ENCODE measurements at regions not wholly inside any gene's neighbourhood (a gene's known extent, or its start where the extent isn't known, plus 50 kb on each side); places are given as distances from the start of the nearest gene placed in this dataset.

GRCh38 chr4:126532527-126532926 lies 1100.2 kb upstream of the INTU start:
- Histone ChIP-seq H3K27me3 (ENCODE audit: control insufficient read depth in 4 of 4, insufficient read depth in 4 of 4, low read length in 3 of 4) (no peaks in the 10 kb centered on the region), H3K4me3 (ENCODE audit: low read depth in 1 of 3, low read length in 3 of 3) (no peak overlapping the region), H3K9me3 (ENCODE audit: control insufficient read depth in 4 of 4, low read length in 3 of 4) (peaks cover 0 to 2% (median 0%) of the 10 kb centered on the region in 4 donors), H3K9ac (ENCODE audit: low read depth in 1 of 2, low read length in 2 of 2) (no peak overlapping the region), H3K36me3 (ENCODE audit: control insufficient read depth in 4 of 4, insufficient read depth in 3 of 4, low read depth in 1 of 4, low read length in 3 of 4) (no peaks in the 10 kb centered on the region), H3K4me1 (ENCODE audit: control insufficient read depth in 4 of 4, insufficient read depth in 4 of 4, low read length in 3 of 4) (no peaks in the 10 kb centered on the region), H3K27ac (ENCODE audit: low read depth in 1 of 2, low read length in 2 of 2) (no peak overlapping the region)
- TF ChIP-seq CTCF (IDR thresholded peaks at IDR 0.05; ENCODE audit: low read depth, low read length, missing input control) (no peak), HNF4A (conservative IDR thresholded peaks at IDR 0.05) (no peak), FOXA1 (IDR thresholded peaks at IDR 0.05) (no peak), GABPA (IDR thresholded peaks at IDR 0.05 in 1 of 2, conservative IDR thresholded peaks at IDR 0.05 in 1 of 2) (no peak), RAD21 (IDR thresholded peaks at IDR 0.05) (no peak), JUND (IDR thresholded peaks at IDR 0.05) (no peak), NR2F2 (IDR thresholded peaks at IDR 0.05) (no peak), SP1 (IDR thresholded peaks at IDR 0.05) (no peak), RXRA (IDR thresholded peaks at IDR 0.05) (no peak), HNF4G (IDR thresholded peaks at IDR 0.05) (no peak)
- WGBS: 96% methylated on average over 1 of the region's 1 CpG
- DNase-seq (ENCODE audit: low spot score): no peak

- H3K9me3 ChIP-seq (ENCODE audit: control insufficient read depth in 4 of 4, low read length in 3 of 4): peaks cover 0 to 2% (median 0%) of the 10 kb centered on the region in 4 donors
- no peak overlapping the region for H3K27ac ChIP-seq (ENCODE audit: low read depth in 1 of 2, low read length in 2 of 2)
- H3K27me3 ChIP-seq (ENCODE audit: control insufficient read depth in 4 of 4, insufficient read depth in 4 of 4, low read length in 3 of 4): no peaks in the 10 kb centered on the region
- no peak overlapping the region for H3K9ac ChIP-seq (ENCODE audit: low read depth in 1 of 2, low read length in 2 of 2)
- WGBS: 55% methylated on average over 5 of the region's 5 CpGs
- no peaks in the 10 kb centered on the region for H3K4me1 ChIP-seq (ENCODE audit: control insufficient read depth in 4 of 4, insufficient read depth in 4 of 4, low read length in 3 of 4)
- no peaks in the 10 kb centered on the region for H3K36me3 ChIP-seq (ENCODE audit: control insufficient read depth in 4 of 4, insufficient read depth in 3 of 4, low read depth in 1 of 4, low read length in 3 of 4)
- DNase-seq (ENCODE audit: low spot score): no peak
- no peak for TF ChIP-seq CTCF (IDR thresholded peaks at IDR 0.05; ENCODE audit: low read depth, low read length, missing input control)
- no peak for TF ChIP-seq REST (IDR thresholded peaks at IDR 0.05)
- TF ChIP-seq HNF4A (conservative IDR thresholded peaks at IDR 0.05): no peak
- TF ChIP-seq FOXA2 (IDR thresholded peaks at IDR 0.05): no peak
- no peak for TF ChIP-seq RXRA (IDR thresholded peaks at IDR 0.05)
- TF ChIP-seq ATF3 (IDR thresholded peaks at IDR 0.05): no peak
- no peak for TF ChIP-seq RAD21 (IDR thresholded peaks at IDR 0.05)
- TF ChIP-seq ZBTB33 (IDR thresholded peaks at IDR 0.05): no peak
- TF ChIP-seq MAX (IDR thresholded peaks at IDR 0.05): no peak
- TF ChIP-seq EGR1 (IDR thresholded peaks at IDR 0.05; ENCODE audit: low read depth in 2 of 2): no peak
- TF ChIP-seq TAF1 (conservative IDR thresholded peaks at IDR 0.05): no peak
- TF ChIP-seq YY1 (IDR thresholded peaks at IDR 0.05): no peak
- no peak for TF ChIP-seq GABPA (IDR thresholded peaks at IDR 0.05 in 1 of 2, conservative IDR thresholded peaks at IDR 0.05 in 1 of 2)
- no peak for TF ChIP-seq JUND (IDR thresholded peaks at IDR 0.05)
- no peak for TF ChIP-seq FOXA1 (IDR thresholded peaks at IDR 0.05)
- no peak for TF ChIP-seq SP1 (IDR thresholded peaks at IDR 0.05)
- no peak for TF ChIP-seq HNF4G (IDR thresholded peaks at IDR 0.05)
- TF ChIP-seq NR2F2 (IDR thresholded peaks at IDR 0.05): no peak
- H3K4me3 ChIP-seq (ENCODE audit: low read depth in 1 of 3, low read length in 3 of 3): no peak overlapping the region
Measured at GRCh38 chr4:126533146-126533805, 1099.5 kb upstream of the INTU start.
